Neural cell (in vitro differentiated cells): ENCODE measurements at regions not wholly inside any gene's neighbourhood (a gene's known extent, or its start where the extent isn't known, plus 50 kb on each side); places are given as distances from the start of the nearest gene placed in this dataset.

Source experiments
- H2AFZ ChIP-seq: fragments of 200-600, 300-800 bp; sonication (generic), shearing (Covaris generic); 2 replicates; pipeline ENCODE4 v1.6.0; 2014; ENCODE audit warnings: low read depth, mild to moderate bottlenecking, antibody characterized with exemption, low read length, moderate library complexity
- H3F3A ChIP-seq: fragments of 200-600 bp; shearing (Covaris generic); 2 replicates; pipeline ENCODE4 v1.6.1; 2016; ENCODE audit warnings: mild to moderate bottlenecking, moderate library complexity, mixed read lengths, antibody characterized with exemption, low read length; ENCODE audit not compliant: insufficient read depth, poor library complexity, severe bottlenecking
- H3K27ac ChIP-seq: fragments of 200-600, 300-800 bp; sonication (generic), shearing (Covaris generic); 2 replicates; pipeline ENCODE4 v1.5.1; 2014; ENCODE audit warnings: mild to moderate bottlenecking, low read length, moderate library complexity
- H3K27me3 ChIP-seq: fragments of 300-800, 200-600 bp; sonication (generic), shearing (Covaris generic); 2 replicates; pipeline ENCODE4 v1.6.0; 2014; ENCODE audit warnings: mild to moderate bottlenecking, low read depth, low read length, moderate library complexity; ENCODE audit not compliant: insufficient read depth
- H3K36me3 ChIP-seq: fragments of 300-800, 200-600 bp; sonication (generic), shearing (Covaris generic); 2 replicates; pipeline ENCODE4 v1.5.1; 2014; ENCODE audit warnings: mild to moderate bottlenecking, antibody characterized with exemption, low read length, moderate library complexity; ENCODE audit not compliant: insufficient read depth
- H3K4me2 ChIP-seq: fragments of 300-800, 200-600 bp; sonication (generic), shearing (Covaris generic); 2 replicates; pipeline ENCODE4 v1.6.0; 2014; ENCODE audit warnings: mild to moderate bottlenecking, low read length
- H3K4me3 ChIP-seq: fragments of 300-800, 200-600 bp; sonication (generic), shearing (Covaris generic); 2 replicates; pipeline ENCODE4 v1.5.1; 2014; ENCODE audit warnings: mild to moderate bottlenecking, low read length, moderate library complexity
- H3K79me2 ChIP-seq: fragments of 200-600 bp; shearing (Covaris generic); replicated peaks from 2 replicates; pipeline ENCODE4 v1.6.0; 2014; ENCODE audit warnings: mild to moderate bottlenecking, low read length, moderate library complexity; ENCODE audit not compliant: insufficient read depth
- H3K9ac ChIP-seq: fragments of 300-800, 200-600 bp; sonication (generic), shearing (Covaris generic); 2 replicates; pipeline ENCODE4 v1.6.1; 2016; ENCODE audit warnings: mild to moderate bottlenecking, low read length, mixed read lengths
- H3K9me2 ChIP-seq: fragments of 200-600 bp; shearing (Covaris generic); 2 replicates; pipeline ENCODE4 v1.6.1; 2016; ENCODE audit warnings: mild to moderate bottlenecking, low read length, mixed read lengths; ENCODE audit not compliant: insufficient read depth
- H3K9me3 ChIP-seq: fragments of 200-600, 300-800 bp; sonication (generic), shearing (Covaris generic); 2 replicates; pipeline ENCODE4 v1.6.1; 2016; ENCODE audit warnings: mild to moderate bottlenecking, mixed run types, low read length, moderate library complexity, mixed read lengths
- H4K20me1 ChIP-seq: fragments of 200-600 bp; shearing (Covaris generic); 2 replicates; pipeline ENCODE4 v1.6.1; 2016; ENCODE audit warnings: mild to moderate bottlenecking, mixed run types; ENCODE audit not compliant: insufficient read depth
- EP300 ChIP-seq: fragments of 450-650 bp; conservative IDR thresholded peaks from 2 replicates; pipeline ENCODE4 v1.6.1; 2014; ENCODE audit warnings: antibody characterized with exemption, mild to moderate bottlenecking, moderate library complexity; ENCODE audit not compliant: poor library complexity, severe bottlenecking
- EZH2 ChIP-seq: fragments of 200-600, 300-800 bp; shearing (Covaris generic), sonication (generic); IDR thresholded peaks from 2 replicates; pipeline ENCODE4 v1.6.1; 2014; ENCODE audit warnings: antibody characterized with exemption, low read length, borderline replicate concordance, mild to moderate bottlenecking; ENCODE audit not compliant: insufficient read depth, poor library complexity, severe bottlenecking
- MXI1 ChIP-seq: fragments of 450-650 bp; conservative IDR thresholded peaks from 2 replicates; pipeline ENCODE4 v1.6.1; 2014; ENCODE audit warnings: antibody characterized with exemption, mild to moderate bottlenecking; ENCODE audit not compliant: poor library complexity, severe bottlenecking
- POLR2AphosphoS5 ChIP-seq: IDR thresholded peaks from 2 replicates; pipeline ENCODE4 v1.6.1; 2012
- RAD21 ChIP-seq: fragments of 450-650 bp; conservative IDR thresholded peaks from 2 replicates; pipeline ENCODE4 v1.6.1; 2014; ENCODE audit warnings: antibody characterized with exemption, mild to moderate bottlenecking, moderate library complexity
- REST ChIP-seq: IDR thresholded peaks from 2 replicates; pipeline ENCODE4 v1.6.1; 2012; ENCODE audit warnings: borderline replicate concordance
- SMC3 ChIP-seq: fragments of 450-650 bp; conservative IDR thresholded peaks from 2 replicates; pipeline ENCODE4 v1.6.1; 2014; ENCODE audit warnings: antibody characterized with exemption, mild to moderate bottlenecking, moderate library complexity; ENCODE audit not compliant: poor library complexity
- TAF1 ChIP-seq: IDR thresholded peaks from 2 replicates; pipeline ENCODE4 v1.6.1; 2012; ENCODE audit warnings: low read depth
- TF ChIP-seq, protein P1 (sequence below): fragments of 450-650 bp; IDR thresholded peaks from 2 replicates; pipeline ENCODE4 v1.5.1; 2014; ENCODE audit warnings: antibody characterized with exemption, mild to moderate bottlenecking, moderate library complexity; ENCODE audit not compliant: poor library complexity, severe bottlenecking

- Histone ChIP-seq H3K4me2 (no peak overlapping the region), H3K9ac (no peak overlapping the region), H3K9me3 (no peaks in the 10 kb centered on the region), H2AFZ (no peak overlapping the region), H3K36me3 (no peaks in the 10 kb centered on the region), H3F3A (no peaks in the 10 kb centered on the region), H3K9me2 (no peaks in the 10 kb centered on the region), H3K4me3 (no peak overlapping the region), H3K27me3 (no peaks in the 10 kb centered on the region), H3K79me2 (no peaks in the 10 kb centered on the region), H3K27ac (no peak overlapping the region), H4K20me1 (no peaks in the 10 kb centered on the region)
- TF ChIP-seq MXI1 (no peak), EZH2 (no peak), POLR2AphosphoS5 (no peak), RAD21 (no peak), SMC3 (no peak), EP300 (no peak), REST (no peak), TAF1 (no peak)
- TF ChIP-seq, protein P1, sequence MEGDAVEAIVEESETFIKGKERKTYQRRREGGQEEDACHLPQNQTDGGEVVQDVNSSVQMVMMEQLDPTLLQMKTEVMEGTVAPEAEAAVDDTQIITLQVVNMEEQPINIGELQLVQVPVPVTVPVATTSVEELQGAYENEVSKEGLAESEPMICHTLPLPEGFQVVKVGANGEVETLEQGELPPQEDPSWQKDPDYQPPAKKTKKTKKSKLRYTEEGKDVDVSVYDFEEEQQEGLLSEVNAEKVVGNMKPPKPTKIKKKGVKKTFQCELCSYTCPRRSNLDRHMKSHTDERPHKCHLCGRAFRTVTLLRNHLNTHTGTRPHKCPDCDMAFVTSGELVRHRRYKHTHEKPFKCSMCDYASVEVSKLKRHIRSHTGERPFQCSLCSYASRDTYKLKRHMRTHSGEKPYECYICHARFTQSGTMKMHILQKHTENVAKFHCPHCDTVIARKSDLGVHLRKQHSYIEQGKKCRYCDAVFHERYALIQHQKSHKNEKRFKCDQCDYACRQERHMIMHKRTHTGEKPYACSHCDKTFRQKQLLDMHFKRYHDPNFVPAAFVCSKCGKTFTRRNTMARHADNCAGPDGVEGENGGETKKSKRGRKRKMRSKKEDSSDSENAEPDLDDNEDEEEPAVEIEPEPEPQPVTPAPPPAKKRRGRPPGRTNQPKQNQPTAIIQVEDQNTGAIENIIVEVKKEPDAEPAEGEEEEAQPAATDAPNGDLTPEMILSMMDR: no peak
Observed at GRCh38 chr6:71224011-71224410, 64.6 kb upstream of the OGFRL1 start.

- Histone ChIP-seq H3K27ac (no peak overlapping the region), H3K36me3 (no peaks in the 10 kb centered on the region), H2AFZ (no peak overlapping the region), H3K9ac (no peak overlapping the region), H3K79me2 (no peaks in the 10 kb centered on the region), H3F3A (no peaks in the 10 kb centered on the region), H3K27me3 (no peaks in the 10 kb centered on the region), H3K4me2 (no peak overlapping the region), H3K9me3 (no peaks in the 10 kb centered on the region), H4K20me1 (no peaks in the 10 kb centered on the region), H3K9me2 (no peaks in the 10 kb centered on the region), H3K4me3 (no peak overlapping the region)
- TF ChIP-seq TAF1 (no peak), REST (no peak), EP300 (no peak), RAD21 (no peak), SMC3 (no peak), POLR2AphosphoS5 (no peak), EZH2 (no peak), MXI1 (no peak)
- TF ChIP-seq, protein P1: no peak
Observed at GRCh38 chr6:71226151-71226550, 62.5 kb upstream of the OGFRL1 start.
